ENCODE measurements at regions not wholly inside any gene's neighbourhood (a gene's known extent, or its start where the extent isn't known, plus 50 kb on each side); places are given as distances from the start of the nearest gene placed in this dataset.

GRCh38 chr3:5809586-5810246 is 622.2 kb downstream of the EDEM1 start:
- no peak for TF ChIP-seq CTCF (IDR thresholded peaks at IDR 0.05; ENCODE audit: insufficient read depth, low read depth, low read length)
- Histone ChIP-seq H3K4me3 (ENCODE audit: low read depth, low read length) (no peak overlapping the region), H3K27me3 (ENCODE audit: control insufficient read depth, insufficient read depth, low read length) (no peaks in the 10 kb centered on the region), H3K36me3 (ENCODE audit: control insufficient read depth, insufficient read depth, low read length) (no peaks in the 10 kb centered on the region)
- ChIA-PET POLR2A (no interaction called here), CTCF (no interaction called here)
- no peak for DNase-seq (ENCODE audit: low read depth)

GRCh38 chr3:5811016-5811415 is 623.5 kb downstream of the EDEM1 start:
- no peaks in the 10 kb centered on the region for H3K36me3 ChIP-seq (ENCODE audit: control insufficient read depth, insufficient read depth, low read length)
- CTCF ChIA-PET = no interaction called here
- DNase-seq (ENCODE audit: low read depth) = no peak
- H3K4me3 ChIP-seq (ENCODE audit: low read depth, low read length) = no peak overlapping the region
- H3K27me3 ChIP-seq (ENCODE audit: control insufficient read depth, insufficient read depth, low read length) = no peaks in the 10 kb centered on the region
- no peak for TF ChIP-seq CTCF (IDR thresholded peaks at IDR 0.05; ENCODE audit: insufficient read depth, low read depth, low read length)
- POLR2A ChIA-PET = no interaction called here

GRCh38 chr3:5813521-5813920 is 626.0 kb downstream of the EDEM1 start:
- no peak for TF ChIP-seq CTCF (IDR thresholded peaks at IDR 0.05; ENCODE audit: insufficient read depth, low read depth, low read length)
- no peaks in the 10 kb centered on the region for H3K27me3 ChIP-seq (ENCODE audit: control insufficient read depth, insufficient read depth, low read length)
- POLR2A ChIA-PET = no interaction called here
- no peak overlapping the region for H3K4me3 ChIP-seq (ENCODE audit: low read depth, low read length)
- no peak for DNase-seq (ENCODE audit: low read depth)
- H3K36me3 ChIP-seq (ENCODE audit: control insufficient read depth, insufficient read depth, low read length) = no peaks in the 10 kb centered on the region
- CTCF ChIA-PET = no interaction called here

DNA sequence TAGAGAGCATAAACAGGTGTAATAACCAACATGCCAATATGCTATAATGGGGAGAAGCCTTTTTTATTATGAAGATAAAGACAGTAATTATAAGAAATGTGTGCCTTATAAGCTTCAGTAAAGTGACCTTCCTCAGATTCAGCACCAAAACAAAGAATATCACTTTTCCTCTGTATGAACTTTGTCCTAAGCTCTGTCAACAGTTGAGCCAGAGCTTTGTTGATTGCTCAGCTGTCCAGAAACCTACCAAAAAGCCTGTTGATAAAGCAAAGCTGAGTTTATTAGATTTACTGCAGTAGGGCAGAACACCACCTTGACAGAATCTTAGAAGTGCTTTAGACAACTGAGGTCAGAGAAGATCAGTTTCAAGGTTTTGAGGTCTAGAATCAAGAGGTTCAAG is 635.3 kb downstream of the EDEM1 start:
- no peak for TF ChIP-seq CTCF (IDR thresholded peaks at IDR 0.05; ENCODE audit: insufficient read depth, low read depth, low read length)
- DNase-seq (ENCODE audit: low read depth) = no peak
- Histone ChIP-seq H3K27me3 (ENCODE audit: control insufficient read depth, insufficient read depth, low read length) (no peaks in the 10 kb centered on the region), H3K36me3 (ENCODE audit: control insufficient read depth, insufficient read depth, low read length) (no peaks in the 10 kb centered on the region), H3K4me3 (ENCODE audit: low read depth, low read length) (no peak overlapping the region)
- ChIA-PET CTCF (no interaction called here), POLR2A (no interaction called here)

- no peaks in the 10 kb centered on the region for H3K36me3 ChIP-seq (ENCODE audit: control insufficient read depth, insufficient read depth, low read length)
Measured at GRCh38 chr3:5826467-5826866, 639.0 kb downstream of the EDEM1 start.

More at GRCh38 chr3:5826467-5826866, 639.0 kb downstream of the EDEM1 start:
- Histone ChIP-seq H3K27me3 (ENCODE audit: control insufficient read depth, insufficient read depth, low read length) (no peaks in the 10 kb centered on the region), H3K4me3 (ENCODE audit: low read depth, low read length) (no peak overlapping the region)
- POLR2A ChIA-PET = no interaction called here
- TF ChIP-seq CTCF (IDR thresholded peaks at IDR 0.05; ENCODE audit: insufficient read depth, low read depth, low read length) = no peak
- no peak for DNase-seq (ENCODE audit: low read depth)
- CTCF ChIA-PET = no interaction called here

All from BJ (cell line).